MM.1S (cell line): ENCODE measurements at regions not wholly inside any gene's neighbourhood (a gene's known extent, or its start where the extent isn't known, plus 50 kb on each side); places are given as distances from the start of the nearest gene placed in this dataset.

Experiments used
- DNase-seq: peaks from one replicate; pipeline ENCODE4 v3.0.0-alpha.2; 2015
- H2AFZ ChIP-seq: fragments of 300-600 bp; sonication (generic); 2 replicates; pipeline ENCODE4 v1.6.0; 2016; ENCODE audit warnings: antibody characterized with exemption, low read length
- H3F3A ChIP-seq: fragments of 300-600 bp; sonication (generic); 2 replicates; pipeline ENCODE4 v1.6.1; 2016; ENCODE audit warnings: mild to moderate bottlenecking, antibody characterized with exemption, low read length, moderate library complexity, mixed read lengths; ENCODE audit not compliant: insufficient read depth
- H3K27ac ChIP-seq: fragments of 300-600 bp; sonication (generic); 2 replicates; pipeline ENCODE4 v1.5.1; 2016; ENCODE audit warnings: mild to moderate bottlenecking, low read length
- H3K27me3 ChIP-seq: fragments of 300-600 bp; sonication (generic); replicated peaks from 2 replicates; pipeline ENCODE4 v1.6.0; 2016; ENCODE audit warnings: low read length; ENCODE audit not compliant: insufficient read depth
- H3K36me3 ChIP-seq: fragments of 300-600 bp; sonication (generic); replicated peaks from 2 replicates; pipeline ENCODE4 v1.6.1; 2016; ENCODE audit warnings: mild to moderate bottlenecking, low read length, mixed read lengths; ENCODE audit not compliant: insufficient read depth
- H3K4me1 ChIP-seq: fragments of 300-600 bp; sonication (generic); 2 replicates; pipeline ENCODE4 v1.6.1; 2016; ENCODE audit warnings: low read length, mixed read lengths
- H3K4me2 ChIP-seq: fragments of 300-600 bp; sonication (generic); 2 replicates; pipeline ENCODE4 v1.6.0; 2016; ENCODE audit warnings: low read depth, low read length
- H3K4me3 ChIP-seq: fragments of 300-600 bp; sonication (generic); 2 replicates; pipeline ENCODE4 v1.5.1; 2016; ENCODE audit warnings: low read length, mixed read lengths
- H3K79me2 ChIP-seq: fragments of 300-600 bp; sonication (generic); 2 replicates; pipeline ENCODE4 v1.6.1; 2016; ENCODE audit warnings: mixed run types, low read length, mixed read lengths
- H3K9ac ChIP-seq: fragments of 300-600 bp; sonication (generic); 2 replicates; pipeline ENCODE4 v1.6.1; 2016; ENCODE audit warnings: low read length, mixed read lengths
- H3K9me2 ChIP-seq: fragments of 300-600 bp; sonication (generic); replicated peaks from 2 replicates; pipeline ENCODE4 v1.6.1; 2016; ENCODE audit warnings: mild to moderate bottlenecking, low read length, mixed read lengths; ENCODE audit not compliant: insufficient read depth
- H3K9me3 ChIP-seq: fragments of 300-600 bp; sonication (generic); replicated peaks from 2 replicates; pipeline ENCODE4 v1.6.1; 2016; ENCODE audit warnings: mild to moderate bottlenecking, low read length, mixed read lengths; ENCODE audit not compliant: insufficient read depth
- H4K20me1 ChIP-seq: fragments of 300-600 bp; sonication (generic); 2 replicates; pipeline ENCODE4 v1.6.1; 2016; ENCODE audit warnings: mild to moderate bottlenecking, low read length, moderate library complexity, mixed read lengths; ENCODE audit not compliant: insufficient read depth
- EZH2 ChIP-seq: fragments of 300-600 bp; sonication (generic); optimal IDR thresholded peaks from 2 replicates; pipeline ENCODE3; 2017; ENCODE audit warnings: low read depth, mild to moderate bottlenecking, antibody characterized with exemption, low read length, mixed read lengths
- EZH2phosphoT487 ChIP-seq: fragments of 300-600 bp; sonication (generic); IDR thresholded peaks from 2 replicates; pipeline ENCODE4 v1.6.1; 2018; ENCODE audit warnings: antibody characterized with exemption, low read length
- TF ChIP-seq, protein P1 (sequence below): fragments of 300-600 bp; sonication (generic); IDR thresholded peaks from 2 replicates; pipeline ENCODE4 v1.5.1; 2016; ENCODE audit warnings: antibody characterized with exemption, low read length, mixed read lengths

DNA sequence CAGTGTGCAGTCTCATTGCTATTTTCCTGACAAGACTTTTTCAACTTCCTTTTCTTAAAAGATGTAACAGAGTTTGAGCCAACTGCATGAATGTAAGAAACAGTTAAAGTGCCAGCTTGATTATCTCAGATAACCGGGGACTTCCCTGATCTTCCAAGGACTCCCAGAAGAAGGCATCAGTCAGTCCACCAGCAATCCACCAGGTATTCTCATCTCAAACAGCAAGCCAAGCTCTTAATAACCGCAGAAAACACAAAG is 350.1 kb downstream of the LIG4 start:
- Histone ChIP-seq H3K9me2 (no peaks in the 10 kb centered on the region), H4K20me1 (no peaks in the 10 kb centered on the region), H3K79me2 (no peaks in the 10 kb centered on the region), H3K4me3 (no peak overlapping the region), H3K9me3 (no peaks in the 10 kb centered on the region), H2AFZ (no peak overlapping the region), H3K27ac (no peak overlapping the region), H3F3A (no peaks in the 10 kb centered on the region), H3K4me2 (no peak overlapping the region), H3K27me3 (no peaks in the 10 kb centered on the region), H3K36me3 (no peaks in the 10 kb centered on the region), H3K4me1 (no peaks in the 10 kb centered on the region), H3K9ac (no peak overlapping the region)
- DNase-seq = no peak
- TF ChIP-seq, protein P1, sequence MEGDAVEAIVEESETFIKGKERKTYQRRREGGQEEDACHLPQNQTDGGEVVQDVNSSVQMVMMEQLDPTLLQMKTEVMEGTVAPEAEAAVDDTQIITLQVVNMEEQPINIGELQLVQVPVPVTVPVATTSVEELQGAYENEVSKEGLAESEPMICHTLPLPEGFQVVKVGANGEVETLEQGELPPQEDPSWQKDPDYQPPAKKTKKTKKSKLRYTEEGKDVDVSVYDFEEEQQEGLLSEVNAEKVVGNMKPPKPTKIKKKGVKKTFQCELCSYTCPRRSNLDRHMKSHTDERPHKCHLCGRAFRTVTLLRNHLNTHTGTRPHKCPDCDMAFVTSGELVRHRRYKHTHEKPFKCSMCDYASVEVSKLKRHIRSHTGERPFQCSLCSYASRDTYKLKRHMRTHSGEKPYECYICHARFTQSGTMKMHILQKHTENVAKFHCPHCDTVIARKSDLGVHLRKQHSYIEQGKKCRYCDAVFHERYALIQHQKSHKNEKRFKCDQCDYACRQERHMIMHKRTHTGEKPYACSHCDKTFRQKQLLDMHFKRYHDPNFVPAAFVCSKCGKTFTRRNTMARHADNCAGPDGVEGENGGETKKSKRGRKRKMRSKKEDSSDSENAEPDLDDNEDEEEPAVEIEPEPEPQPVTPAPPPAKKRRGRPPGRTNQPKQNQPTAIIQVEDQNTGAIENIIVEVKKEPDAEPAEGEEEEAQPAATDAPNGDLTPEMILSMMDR = no peak
- TF ChIP-seq EZH2 (no peak), EZH2phosphoT487 (no peak)

DNA sequence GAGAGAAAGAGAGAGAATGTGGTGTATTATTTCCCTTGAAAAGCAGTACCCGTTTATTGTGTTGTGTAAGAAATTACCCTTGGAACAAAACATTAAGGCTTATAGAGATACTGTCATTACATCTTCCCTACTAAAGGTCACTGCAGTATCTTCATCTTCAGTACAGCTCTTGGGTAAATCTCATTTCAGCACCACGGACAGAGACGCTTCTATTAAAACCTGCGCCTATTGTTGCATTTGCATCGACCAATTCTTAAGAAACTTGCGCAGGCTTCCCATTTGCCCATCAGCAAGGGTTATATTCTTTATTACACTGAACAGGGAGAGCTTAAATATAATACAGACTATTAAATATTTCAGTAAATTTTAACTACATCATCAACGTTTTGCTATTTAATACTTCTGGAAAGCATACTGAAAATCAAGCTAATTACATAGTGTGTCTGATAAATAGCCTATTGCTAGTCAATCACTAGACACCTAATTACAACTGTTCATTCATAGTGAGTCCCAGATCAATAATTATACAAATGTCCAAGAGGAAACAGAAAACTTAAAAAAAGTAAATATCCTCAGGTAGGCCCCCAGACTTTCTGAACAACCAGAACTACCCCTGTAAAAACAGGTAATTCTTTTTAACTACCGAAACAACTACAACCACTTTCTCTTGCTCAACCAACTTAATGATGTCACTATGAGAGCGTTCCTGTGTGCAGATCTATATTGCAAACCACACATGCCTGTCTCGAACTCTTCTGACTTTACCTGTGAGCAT is 350.6 kb downstream of the LIG4 start:
- Histone ChIP-seq H3K79me2 (no peaks in the 10 kb centered on the region), H3K27me3 (no peaks in the 10 kb centered on the region), H3F3A (no peaks in the 10 kb centered on the region), H3K36me3 (no peaks in the 10 kb centered on the region), H3K9me3 (no peaks in the 10 kb centered on the region), H4K20me1 (no peaks in the 10 kb centered on the region), H3K4me1 (no peaks in the 10 kb centered on the region), H3K4me2 (no peak overlapping the region), H2AFZ (no peak overlapping the region), H3K27ac (no peak overlapping the region), H3K4me3 (no peak overlapping the region), H3K9me2 (no peaks in the 10 kb centered on the region), H3K9ac (no peak overlapping the region)
- peak; percentile 53 for DNase-seq
- TF ChIP-seq, protein P1 = no peak
- no peak for TF ChIP-seq EZH2phosphoT487
- TF ChIP-seq EZH2 = no peak

DNA sequence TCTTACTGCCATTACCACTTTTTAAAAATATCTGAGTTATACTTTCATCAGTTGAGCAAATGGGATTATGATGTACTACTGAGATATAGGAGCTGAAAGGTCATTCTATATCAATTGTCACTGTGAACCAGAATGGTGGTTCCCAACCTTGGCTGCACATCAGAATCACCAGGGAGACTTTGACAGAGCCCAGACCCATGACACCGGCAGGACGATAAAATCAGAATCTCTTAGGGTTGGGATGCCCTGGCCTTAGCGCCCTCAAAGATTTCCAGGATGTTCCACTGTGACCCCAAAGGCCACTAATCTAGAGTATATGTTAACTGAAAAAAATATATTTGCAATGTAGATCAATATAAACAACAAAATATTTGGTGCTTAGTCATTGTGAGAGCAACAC is 355.1 kb downstream of the LIG4 start:
- no peaks in the 10 kb centered on the region for H3K36me3 ChIP-seq
- H3K4me2 ChIP-seq = no peak overlapping the region
- H4K20me1 ChIP-seq = no peaks in the 10 kb centered on the region
- no peaks in the 10 kb centered on the region for H3F3A ChIP-seq
- H3K9ac ChIP-seq = no peak overlapping the region
- H3K9me2 ChIP-seq = no peaks in the 10 kb centered on the region
- no peak for DNase-seq
- no peak overlapping the region for H3K27ac ChIP-seq
- H2AFZ ChIP-seq = no peak overlapping the region
- no peak for TF ChIP-seq EZH2
- TF ChIP-seq, protein P1 = no peak
- no peak for TF ChIP-seq EZH2phosphoT487
- H3K9me3 ChIP-seq = no peaks in the 10 kb centered on the region
- no peaks in the 10 kb centered on the region for H3K4me1 ChIP-seq
- no peaks in the 10 kb centered on the region for H3K79me2 ChIP-seq
- no peaks in the 10 kb centered on the region for H3K27me3 ChIP-seq
- H3K4me3 ChIP-seq = no peak overlapping the region
